DOHH2 (cell line): ENCODE measurements at regions not wholly inside any gene's neighbourhood (a gene's known extent, or its start where the extent isn't known, plus 50 kb on each side); places are given as distances from the start of the nearest gene placed in this dataset.

ENCODE experiments used
- H3F3A ChIP-seq: fragments of 200-600 bp; sonication (generic), shearing (Covaris generic); 2 replicates; pipeline ENCODE4 v1.6.0; 2016; ENCODE audit warnings: antibody characterized with exemption, mild to moderate bottlenecking; ENCODE audit not compliant: control insufficient read depth, insufficient read depth
- H3K27ac ChIP-seq: fragments of 200-600 bp; sonication (generic); 2 replicates; pipeline ENCODE4 v1.5.1; 2014; ENCODE audit warnings: low read depth, mild to moderate bottlenecking, low read length, moderate library complexity
- H3K27me3 ChIP-seq: fragments of 200-600 bp; sonication (generic); 2 replicates; pipeline ENCODE4 v1.6.1; 2014; ENCODE audit warnings: mild to moderate bottlenecking, low read length, mixed read lengths; ENCODE audit not compliant: control insufficient read depth
- H3K36me3 ChIP-seq: fragments of 200-600 bp; sonication (generic); 2 replicates; pipeline ENCODE4 v1.6.1; 2014; ENCODE audit warnings: mild to moderate bottlenecking, low read length, moderate library complexity, mixed read lengths; ENCODE audit not compliant: control insufficient read depth
- H3K4me1 ChIP-seq: fragments of 200-600 bp; sonication (generic); 2 replicates; pipeline ENCODE4 v1.6.1; 2014; ENCODE audit warnings: mild to moderate bottlenecking, low read length, mixed read lengths; ENCODE audit not compliant: control insufficient read depth
- H3K4me2 ChIP-seq: fragments of 200-600 bp; sonication (generic); 2 replicates; pipeline ENCODE4 v1.6.0; 2014; ENCODE audit warnings: mild to moderate bottlenecking, low read length, moderate library complexity
- H3K4me3 ChIP-seq: fragments of 200-600 bp; sonication (generic); 2 replicates; pipeline ENCODE4 v1.5.1; 2014; ENCODE audit warnings: mild to moderate bottlenecking, low read length, mixed read lengths
- H3K79me2 ChIP-seq: fragments of 200-600 bp; sonication (generic); 2 replicates; pipeline ENCODE4 v1.6.1; 2014; ENCODE audit warnings: mild to moderate bottlenecking, low read length, mixed read lengths; ENCODE audit not compliant: control insufficient read depth
- H3K9me2 ChIP-seq: fragments of 200-600 bp; sonication (generic); replicated peaks from 2 replicates; pipeline ENCODE4 v1.6.1; 2014; ENCODE audit warnings: mild to moderate bottlenecking, low read length, mixed read lengths; ENCODE audit not compliant: control insufficient read depth
- H3K9me3 ChIP-seq: fragments of 200-600 bp; sonication (generic); 2 replicates; pipeline ENCODE4 v1.6.1; 2014; ENCODE audit warnings: antibody characterized with exemption, low read length, mixed read lengths; ENCODE audit not compliant: control insufficient read depth, insufficient read depth
- H4K20me1 ChIP-seq: fragments of 200-600 bp; sonication (generic); 2 replicates; pipeline ENCODE4 v1.6.0; 2014; ENCODE audit warnings: low read depth, mild to moderate bottlenecking, antibody characterized with exemption, low read length, moderate library complexity; ENCODE audit not compliant: control insufficient read depth, insufficient read depth
- EZH2phosphoT487 ChIP-seq: fragments of 200-600 bp; sonication (generic); IDR thresholded peaks from 2 replicates; pipeline ENCODE4 v1.6.1; 2017; ENCODE audit warnings: borderline replicate concordance, mild to moderate bottlenecking, antibody characterized with exemption, low read length, moderate library complexity, mixed read lengths
- TF ChIP-seq, protein P1 (sequence below): fragments of 200-600 bp; sonication (generic); IDR thresholded peaks from one replicate; pipeline ENCODE4 v1.5.1; 2014; ENCODE audit warnings: antibody characterized with exemption, mild to moderate bottlenecking, low read depth, low read length; ENCODE audit not compliant: poor library complexity, severe bottlenecking

DNA sequence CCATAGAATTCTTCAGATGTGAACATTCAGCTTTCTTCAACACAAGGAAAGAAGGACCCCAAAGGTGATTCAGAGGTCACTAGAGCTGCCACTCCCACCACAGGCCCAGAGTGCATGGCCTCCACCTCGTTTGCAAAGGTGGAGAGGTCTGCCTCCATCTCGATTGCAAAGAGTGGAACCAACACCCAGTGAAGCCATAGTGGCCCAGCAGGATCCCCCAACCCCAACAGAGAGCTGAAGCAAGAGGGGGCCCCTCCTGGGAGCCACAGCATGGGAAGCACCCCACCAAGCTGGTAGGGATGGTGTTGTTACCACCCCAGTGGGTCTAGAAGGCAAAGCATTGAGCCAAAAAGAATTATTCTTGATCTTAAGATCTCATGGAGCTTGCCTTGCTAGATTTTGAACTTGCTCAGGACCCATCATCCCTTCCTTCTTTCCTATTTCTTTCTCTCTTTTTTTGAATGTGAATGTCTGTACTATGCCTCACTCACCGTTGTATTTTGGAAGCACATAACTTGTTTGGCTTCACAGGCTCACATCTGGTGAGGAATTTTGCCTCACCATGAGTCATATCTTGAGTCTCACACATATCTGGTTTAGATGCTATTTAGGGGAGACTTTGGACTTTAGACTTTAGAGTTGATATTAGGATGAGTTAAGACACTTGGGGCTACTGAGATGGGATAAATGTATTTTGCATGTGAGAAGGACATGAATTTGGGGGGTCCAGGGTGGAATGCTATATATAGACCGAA is 119.2 kb downstream of the ANKRD60 start:
- H3K4me3 ChIP-seq = no peak overlapping the region
- no peaks in the 10 kb centered on the region for H3K4me1 ChIP-seq
- no peaks in the 10 kb centered on the region for H3K36me3 ChIP-seq
- H3K4me2 ChIP-seq = no peak overlapping the region
- TF ChIP-seq EZH2phosphoT487 = no peak
- TF ChIP-seq, protein P1, sequence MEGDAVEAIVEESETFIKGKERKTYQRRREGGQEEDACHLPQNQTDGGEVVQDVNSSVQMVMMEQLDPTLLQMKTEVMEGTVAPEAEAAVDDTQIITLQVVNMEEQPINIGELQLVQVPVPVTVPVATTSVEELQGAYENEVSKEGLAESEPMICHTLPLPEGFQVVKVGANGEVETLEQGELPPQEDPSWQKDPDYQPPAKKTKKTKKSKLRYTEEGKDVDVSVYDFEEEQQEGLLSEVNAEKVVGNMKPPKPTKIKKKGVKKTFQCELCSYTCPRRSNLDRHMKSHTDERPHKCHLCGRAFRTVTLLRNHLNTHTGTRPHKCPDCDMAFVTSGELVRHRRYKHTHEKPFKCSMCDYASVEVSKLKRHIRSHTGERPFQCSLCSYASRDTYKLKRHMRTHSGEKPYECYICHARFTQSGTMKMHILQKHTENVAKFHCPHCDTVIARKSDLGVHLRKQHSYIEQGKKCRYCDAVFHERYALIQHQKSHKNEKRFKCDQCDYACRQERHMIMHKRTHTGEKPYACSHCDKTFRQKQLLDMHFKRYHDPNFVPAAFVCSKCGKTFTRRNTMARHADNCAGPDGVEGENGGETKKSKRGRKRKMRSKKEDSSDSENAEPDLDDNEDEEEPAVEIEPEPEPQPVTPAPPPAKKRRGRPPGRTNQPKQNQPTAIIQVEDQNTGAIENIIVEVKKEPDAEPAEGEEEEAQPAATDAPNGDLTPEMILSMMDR = no peak
- H3K27ac ChIP-seq = no peak overlapping the region
- no peaks in the 10 kb centered on the region for H3K9me3 ChIP-seq
- no peaks in the 10 kb centered on the region for H3F3A ChIP-seq
- H3K27me3 ChIP-seq = peaks cover 11% of the 10 kb centered on the region
- no peaks in the 10 kb centered on the region for H3K9me2 ChIP-seq
- H4K20me1 ChIP-seq = no peaks in the 10 kb centered on the region
- no peaks in the 10 kb centered on the region for H3K79me2 ChIP-seq

DNA sequence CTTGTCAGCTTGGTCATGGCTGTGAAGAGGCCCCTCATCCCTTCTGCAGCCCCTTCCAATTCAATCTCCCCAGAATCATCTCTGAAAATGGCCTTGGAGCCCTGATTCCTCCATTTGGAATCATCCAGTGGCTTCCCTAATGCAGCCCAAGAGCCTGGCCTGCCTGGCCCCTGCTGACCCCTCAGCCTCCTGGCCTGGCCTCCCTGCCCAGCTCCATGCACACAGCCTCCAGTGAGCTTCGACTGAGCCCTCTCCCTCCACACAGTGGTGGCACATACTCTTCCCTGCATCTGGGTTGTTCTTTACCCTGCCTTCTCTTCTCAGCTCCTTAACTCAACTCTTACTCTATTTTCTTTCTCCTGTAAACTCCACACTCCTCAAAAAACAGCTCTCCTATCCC is 120.9 kb downstream of the ANKRD60 start:
- no peaks in the 10 kb centered on the region for H4K20me1 ChIP-seq
- no peak overlapping the region for H3K27ac ChIP-seq
- peaks cover 11% of the 10 kb centered on the region for H3K27me3 ChIP-seq
- H3K9me3 ChIP-seq = no peaks in the 10 kb centered on the region
- no peaks in the 10 kb centered on the region for H3K4me1 ChIP-seq
- no peak overlapping the region for H3K4me3 ChIP-seq
- H3K4me2 ChIP-seq = no peak overlapping the region
- no peaks in the 10 kb centered on the region for H3K9me2 ChIP-seq
- H3K79me2 ChIP-seq = no peaks in the 10 kb centered on the region
- no peaks in the 10 kb centered on the region for H3K36me3 ChIP-seq
- no peak for TF ChIP-seq EZH2phosphoT487
- TF ChIP-seq, protein P1 = no peak
- H3F3A ChIP-seq = no peaks in the 10 kb centered on the region

DNA sequence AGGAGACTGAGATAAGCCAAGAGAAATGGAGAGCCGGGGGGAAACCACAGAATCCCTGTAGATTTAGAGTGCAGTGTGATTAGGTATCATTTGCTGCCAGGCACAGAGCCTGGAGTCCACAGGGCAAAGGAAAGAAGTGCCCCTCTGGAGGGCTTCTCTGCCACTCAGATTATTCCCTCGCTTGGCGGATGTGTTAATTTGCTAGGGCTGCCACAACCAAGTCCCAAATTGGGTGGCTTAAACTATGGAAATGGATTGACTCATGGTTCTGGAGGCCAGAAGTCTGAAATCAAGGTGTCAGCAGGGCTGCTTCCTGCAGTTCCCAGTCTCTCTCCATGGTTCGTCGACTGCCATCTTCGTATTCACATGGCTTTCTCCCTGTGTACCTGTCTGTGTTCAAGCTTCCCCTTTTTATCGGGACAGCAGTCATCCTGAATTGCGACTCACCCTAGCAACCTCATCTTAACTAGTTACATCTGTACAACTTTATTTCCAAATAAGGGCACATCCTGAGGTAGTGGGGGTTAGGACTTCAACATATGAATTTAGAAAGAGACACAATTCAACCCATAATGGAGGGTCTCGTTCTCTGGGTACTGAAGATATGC is 122.2 kb downstream of the ANKRD60 start:
- TF ChIP-seq, protein P1 = no peak
- no peak for TF ChIP-seq EZH2phosphoT487
- no peaks in the 10 kb centered on the region for H4K20me1 ChIP-seq
- no peaks in the 10 kb centered on the region for H3F3A ChIP-seq
- no peaks in the 10 kb centered on the region for H3K4me1 ChIP-seq
- H3K27ac ChIP-seq = no peak overlapping the region
- no peaks in the 10 kb centered on the region for H3K9me3 ChIP-seq
- H3K27me3 ChIP-seq = peaks cover 11% of the 10 kb centered on the region
- no peaks in the 10 kb centered on the region for H3K36me3 ChIP-seq
- H3K79me2 ChIP-seq = no peaks in the 10 kb centered on the region
- no peak overlapping the region for H3K4me2 ChIP-seq
- no peaks in the 10 kb centered on the region for H3K9me2 ChIP-seq
- no peak overlapping the region for H3K4me3 ChIP-seq
